ENCODE measurements at regions not wholly inside any gene's neighbourhood (a gene's known extent, or its start where the extent isn't known, plus 50 kb on each side); places are given as distances from the start of the nearest gene placed in this dataset.

DNA sequence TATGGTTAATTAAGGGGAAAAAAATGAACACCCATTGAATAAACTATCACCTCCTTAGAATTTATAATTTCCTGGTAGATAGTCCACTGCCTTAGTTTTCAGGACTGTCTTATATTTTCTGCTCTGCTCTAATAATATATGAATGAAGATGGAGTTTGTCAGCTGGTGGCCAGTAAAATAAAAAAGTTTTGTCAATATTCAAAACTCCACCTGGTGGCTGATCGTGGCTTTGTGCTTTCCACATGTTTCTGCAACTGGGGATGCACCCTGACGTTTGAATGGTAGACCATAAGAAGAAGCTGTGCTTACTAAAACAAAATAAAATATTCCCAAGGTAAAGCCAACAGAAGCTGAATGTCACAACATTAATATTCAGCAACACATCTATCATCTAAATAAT lies 286.6 kb upstream of the IZUMO3 start:
- Histone ChIP-seq H2AFZ (ENCODE audit: low read length) (no peak overlapping the region), H3K36me3 (ENCODE audit: control insufficient read depth, insufficient read depth, low read length) (no peaks in the 10 kb centered on the region), H3K79me2 (ENCODE audit: control insufficient read depth, insufficient read depth, low read length) (no peaks in the 10 kb centered on the region), H3K27ac (ENCODE audit: insufficient read depth, low read length) (no peak overlapping the region), H3K4me2 (ENCODE audit: extremely low read depth, insufficient read depth, low read length) (no peak overlapping the region), H3K27me3 (ENCODE audit: control insufficient read depth, insufficient read depth, low read length) (no peaks in the 10 kb centered on the region), H3K9ac (ENCODE audit: insufficient read depth, low read length) (no peak overlapping the region), H3K4me1 (ENCODE audit: control insufficient read depth, extremely low read depth, insufficient read depth, low read length) (no peaks in the 10 kb centered on the region), H3K4me3 (replicated peaks in 1 of 4; ENCODE audit: control extremely low read depth in 1 of 4, insufficient read depth in 1 of 4, low read depth in 3 of 4, low read length in 4 of 4) (no peak overlapping the region), H4K20me1 (ENCODE audit: control insufficient read depth, extremely low read depth, insufficient read depth, low read length) (no peaks in the 10 kb centered on the region), H3K9me3 (ENCODE audit: control insufficient read depth, insufficient read depth, low read depth, low read length) (no peaks in the 10 kb centered on the region)
- no peak for DNase-seq (ENCODE audit: low read depth in 2 of 2)
- TF ChIP-seq, protein P1, sequence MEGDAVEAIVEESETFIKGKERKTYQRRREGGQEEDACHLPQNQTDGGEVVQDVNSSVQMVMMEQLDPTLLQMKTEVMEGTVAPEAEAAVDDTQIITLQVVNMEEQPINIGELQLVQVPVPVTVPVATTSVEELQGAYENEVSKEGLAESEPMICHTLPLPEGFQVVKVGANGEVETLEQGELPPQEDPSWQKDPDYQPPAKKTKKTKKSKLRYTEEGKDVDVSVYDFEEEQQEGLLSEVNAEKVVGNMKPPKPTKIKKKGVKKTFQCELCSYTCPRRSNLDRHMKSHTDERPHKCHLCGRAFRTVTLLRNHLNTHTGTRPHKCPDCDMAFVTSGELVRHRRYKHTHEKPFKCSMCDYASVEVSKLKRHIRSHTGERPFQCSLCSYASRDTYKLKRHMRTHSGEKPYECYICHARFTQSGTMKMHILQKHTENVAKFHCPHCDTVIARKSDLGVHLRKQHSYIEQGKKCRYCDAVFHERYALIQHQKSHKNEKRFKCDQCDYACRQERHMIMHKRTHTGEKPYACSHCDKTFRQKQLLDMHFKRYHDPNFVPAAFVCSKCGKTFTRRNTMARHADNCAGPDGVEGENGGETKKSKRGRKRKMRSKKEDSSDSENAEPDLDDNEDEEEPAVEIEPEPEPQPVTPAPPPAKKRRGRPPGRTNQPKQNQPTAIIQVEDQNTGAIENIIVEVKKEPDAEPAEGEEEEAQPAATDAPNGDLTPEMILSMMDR (conservative IDR thresholded peaks at IDR 0.05 in 1 of 2, IDR thresholded peaks at IDR 0.05 in 1 of 2; ENCODE audit: low read depth in 1 of 2, low read length in 2 of 2), result no peak
- TF ChIP-seq EZH2 (IDR thresholded peaks at IDR 0.05; ENCODE audit: low read length, missing control alignments), result no peak

DNA sequence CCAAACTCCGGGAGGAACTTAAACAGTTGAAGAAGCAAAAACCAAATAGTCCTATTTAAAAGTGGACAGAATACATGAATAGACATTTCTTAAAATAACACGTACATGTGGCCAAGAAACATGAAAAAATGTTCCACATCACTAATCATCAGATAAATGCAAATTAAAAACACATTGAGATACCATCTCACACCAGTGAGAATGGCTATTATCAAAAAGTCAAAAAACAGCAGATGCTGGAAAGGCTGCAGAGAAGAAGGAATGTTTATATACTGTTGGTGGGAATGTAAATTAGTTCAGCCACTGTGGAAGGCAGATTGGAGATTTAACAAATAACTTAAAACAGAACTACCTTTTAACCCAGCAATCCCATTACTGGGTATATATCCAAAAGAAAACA lies 283.0 kb upstream of the IZUMO3 start:
- Histone ChIP-seq H3K4me1 (ENCODE audit: control insufficient read depth, extremely low read depth, insufficient read depth, low read length) (no peaks in the 10 kb centered on the region), H3K9me3 (ENCODE audit: control insufficient read depth, insufficient read depth, low read depth, low read length) (no peaks in the 10 kb centered on the region), H3K27ac (ENCODE audit: insufficient read depth, low read length) (no peak overlapping the region), H3K9ac (ENCODE audit: insufficient read depth, low read length) (no peak overlapping the region), H4K20me1 (ENCODE audit: control insufficient read depth, extremely low read depth, insufficient read depth, low read length) (no peaks in the 10 kb centered on the region), H2AFZ (ENCODE audit: low read length) (no peak overlapping the region), H3K36me3 (ENCODE audit: control insufficient read depth, insufficient read depth, low read length) (no peaks in the 10 kb centered on the region), H3K79me2 (ENCODE audit: control insufficient read depth, insufficient read depth, low read length) (no peaks in the 10 kb centered on the region), H3K4me2 (ENCODE audit: extremely low read depth, insufficient read depth, low read length) (no peak overlapping the region), H3K4me3 (replicated peaks in 1 of 4; ENCODE audit: control extremely low read depth in 1 of 4, insufficient read depth in 1 of 4, low read depth in 3 of 4, low read length in 4 of 4) (no peak overlapping the region), H3K27me3 (ENCODE audit: control insufficient read depth, insufficient read depth, low read length) (no peaks in the 10 kb centered on the region)
- no peak for DNase-seq (ENCODE audit: low read depth in 2 of 2)
- TF ChIP-seq, protein P1 (conservative IDR thresholded peaks at IDR 0.05 in 1 of 2, IDR thresholded peaks at IDR 0.05 in 1 of 2; ENCODE audit: low read depth in 1 of 2, low read length in 2 of 2), result no peak
- TF ChIP-seq EZH2 (IDR thresholded peaks at IDR 0.05; ENCODE audit: low read length, missing control alignments), result no peak

DNA sequence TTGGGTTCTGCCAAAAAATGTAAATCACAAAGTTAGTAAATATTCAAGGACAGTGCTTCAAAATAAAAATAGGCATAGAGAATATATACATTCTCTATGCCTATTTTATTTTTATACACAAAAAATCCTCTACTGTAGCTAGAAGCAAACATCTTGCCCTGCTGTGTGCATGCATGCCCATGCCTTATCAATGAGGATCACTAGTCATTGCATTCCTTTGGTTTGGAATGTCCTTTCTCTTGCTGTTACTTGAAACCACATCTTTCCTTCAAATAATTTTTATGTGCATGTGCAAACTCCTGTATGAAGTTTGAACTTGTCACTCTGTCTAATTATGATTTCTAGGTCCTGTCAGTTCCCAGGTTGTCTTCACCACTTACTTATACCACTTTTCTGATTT lies 278.9 kb upstream of the IZUMO3 start:
- TF ChIP-seq EZH2 (IDR thresholded peaks at IDR 0.05; ENCODE audit: low read length, missing control alignments), result no peak
- TF ChIP-seq, protein P1 (conservative IDR thresholded peaks at IDR 0.05 in 1 of 2, IDR thresholded peaks at IDR 0.05 in 1 of 2; ENCODE audit: low read depth in 1 of 2, low read length in 2 of 2), result no peak
- Histone ChIP-seq H3K36me3 (ENCODE audit: control insufficient read depth, insufficient read depth, low read length) (no peaks in the 10 kb centered on the region), H3K9ac (ENCODE audit: insufficient read depth, low read length) (no peak overlapping the region), H3K79me2 (ENCODE audit: control insufficient read depth, insufficient read depth, low read length) (no peaks in the 10 kb centered on the region), H3K27ac (ENCODE audit: insufficient read depth, low read length) (no peak overlapping the region), H3K4me2 (ENCODE audit: extremely low read depth, insufficient read depth, low read length) (no peak overlapping the region), H4K20me1 (ENCODE audit: control insufficient read depth, extremely low read depth, insufficient read depth, low read length) (no peaks in the 10 kb centered on the region), H3K4me3 (replicated peaks in 1 of 4; ENCODE audit: control extremely low read depth in 1 of 4, insufficient read depth in 1 of 4, low read depth in 3 of 4, low read length in 4 of 4) (no peak overlapping the region), H3K4me1 (ENCODE audit: control insufficient read depth, extremely low read depth, insufficient read depth, low read length) (no peaks in the 10 kb centered on the region), H2AFZ (ENCODE audit: low read length) (no peak overlapping the region), H3K9me3 (ENCODE audit: control insufficient read depth, insufficient read depth, low read depth, low read length) (no peaks in the 10 kb centered on the region), H3K27me3 (ENCODE audit: control insufficient read depth, insufficient read depth, low read length) (no peaks in the 10 kb centered on the region)
- DNase-seq (ENCODE audit: low read depth in 2 of 2), result no peak
